ENCODE measurements at regions not wholly inside any gene's neighbourhood (a gene's known extent, or its start where the extent isn't known, plus 50 kb on each side); places are given as distances from the start of the nearest gene placed in this dataset.

GRCh38 chr4:82172186-82172585 is 201.6 kb downstream of the HNRNPD start:
- TF ChIP-seq ZNF384 (IDR thresholded peaks at IDR 0.05) (no peak), FOXK2 (IDR thresholded peaks at IDR 0.05) (no peak), ELF4 (IDR thresholded peaks at IDR 0.05) (no peak), FOXA1 (IDR thresholded peaks at IDR 0.05) (no peak), SUZ12 (IDR thresholded peaks at IDR 0.05) (no peak), L3MBTL2 (conservative IDR thresholded peaks at IDR 0.05) (no peak), HDGF (IDR thresholded peaks at IDR 0.05; ENCODE audit: borderline replicate concordance) (no peak), CTBP1 (IDR thresholded peaks at IDR 0.05; ENCODE audit: borderline replicate concordance) (no peak), TARDBP (IDR thresholded peaks at IDR 0.05) (no peak), PKNOX1 (IDR thresholded peaks at IDR 0.05) (no peak), BHLHE40 (IDR thresholded peaks at IDR 0.05; ENCODE audit: borderline replicate concordance) (no peak), FOXM1 (IDR thresholded peaks at IDR 0.05; ENCODE audit: borderline replicate concordance) (no peak), SP1 (IDR thresholded peaks at IDR 0.05) (no peak), NFRKB (IDR thresholded peaks at IDR 0.05) (no peak), ARNT (IDR thresholded peaks at IDR 0.05) (no peak), LEF1 (IDR thresholded peaks at IDR 0.05; ENCODE audit: borderline replicate concordance) (no peak)
- ChIA-PET POLR2A (no interaction called here), CTCF (no interaction called here)
- no peak for DNase-seq (ENCODE audit: extremely low spot score)

- TF ChIP-seq L3MBTL2 (conservative IDR thresholded peaks at IDR 0.05): no peak
- TF ChIP-seq HDGF (IDR thresholded peaks at IDR 0.05; ENCODE audit: borderline replicate concordance): no peak
- no peak for TF ChIP-seq TARDBP (IDR thresholded peaks at IDR 0.05)
- POLR2A ChIA-PET: no interaction called here
- CTCF ChIA-PET: no interaction called here
Measured at GRCh38 chr4:82171531-82172155, 202.1 kb downstream of the HNRNPD start.

GRCh38 chr4:82149750-82150149 is 224.0 kb downstream of the HNRNPD start:
- POLR2A ChIA-PET: no interaction called here
- CTCF ChIA-PET: no interaction called here
- TF ChIP-seq ARNT (IDR thresholded peaks at IDR 0.05): no peak
- no peak for TF ChIP-seq CTBP1 (IDR thresholded peaks at IDR 0.05; ENCODE audit: borderline replicate concordance)
- TF ChIP-seq ZNF384 (IDR thresholded peaks at IDR 0.05): no peak
- no peak for TF ChIP-seq SP1 (IDR thresholded peaks at IDR 0.05)
- no peak for TF ChIP-seq LEF1 (IDR thresholded peaks at IDR 0.05; ENCODE audit: borderline replicate concordance)
- TF ChIP-seq BHLHE40 (IDR thresholded peaks at IDR 0.05; ENCODE audit: borderline replicate concordance): no peak
- no peak for DNase-seq (ENCODE audit: extremely low spot score)

More at GRCh38 chr4:82171531-82172155, 202.1 kb downstream of the HNRNPD start:
- DNase-seq (ENCODE audit: extremely low spot score): no peak

GRCh38 chr4:82145850-82146249 is 227.9 kb downstream of the HNRNPD start:
- POLR2A ChIA-PET: no interaction called here
- DNase-seq (ENCODE audit: extremely low spot score): no peak
- no peak for TF ChIP-seq LEF1 (IDR thresholded peaks at IDR 0.05; ENCODE audit: borderline replicate concordance)
- no peak for TF ChIP-seq L3MBTL2 (conservative IDR thresholded peaks at IDR 0.05)
- no peak for TF ChIP-seq SP1 (IDR thresholded peaks at IDR 0.05)
- CTCF ChIA-PET: no interaction called here

- DNase-seq (ENCODE audit: extremely low spot score): no peak
- ChIA-PET CTCF (no interaction called here), POLR2A (no interaction called here)
- no peak for TF ChIP-seq FOXM1 (IDR thresholded peaks at IDR 0.05; ENCODE audit: borderline replicate concordance)
- no peak for TF ChIP-seq ZNF384 (IDR thresholded peaks at IDR 0.05)
- no peak for TF ChIP-seq FOXA1 (IDR thresholded peaks at IDR 0.05)
- no peak for TF ChIP-seq SP1 (IDR thresholded peaks at IDR 0.05)
- no peak for TF ChIP-seq ARNT (IDR thresholded peaks at IDR 0.05)
- TF ChIP-seq ELF4 (IDR thresholded peaks at IDR 0.05): no peak
- TF ChIP-seq PKNOX1 (IDR thresholded peaks at IDR 0.05): no peak
- TF ChIP-seq LEF1 (IDR thresholded peaks at IDR 0.05; ENCODE audit: borderline replicate concordance): no peak
- TF ChIP-seq SUZ12 (IDR thresholded peaks at IDR 0.05): no peak
- no peak for TF ChIP-seq NFRKB (IDR thresholded peaks at IDR 0.05)
- no peak for TF ChIP-seq TARDBP (IDR thresholded peaks at IDR 0.05)
- no peak for TF ChIP-seq BHLHE40 (IDR thresholded peaks at IDR 0.05; ENCODE audit: borderline replicate concordance)
- no peak for TF ChIP-seq FOXK2 (IDR thresholded peaks at IDR 0.05)
- no peak for TF ChIP-seq L3MBTL2 (conservative IDR thresholded peaks at IDR 0.05)
- TF ChIP-seq CTBP1 (IDR thresholded peaks at IDR 0.05; ENCODE audit: borderline replicate concordance): no peak
- no peak for TF ChIP-seq HDGF (IDR thresholded peaks at IDR 0.05; ENCODE audit: borderline replicate concordance)
Measured at GRCh38 chr4:82140422-82140821, 233.4 kb downstream of the HNRNPD start.

GRCh38 chr4:82139287-82139686 is 234.5 kb downstream of the HNRNPD start:
- ChIA-PET CTCF (no interaction called here), POLR2A (no interaction called here)
- no peak for TF ChIP-seq CTBP1 (IDR thresholded peaks at IDR 0.05; ENCODE audit: borderline replicate concordance)
- TF ChIP-seq HDGF (IDR thresholded peaks at IDR 0.05; ENCODE audit: borderline replicate concordance): no peak
- no peak for TF ChIP-seq FOXK2 (IDR thresholded peaks at IDR 0.05)
- no peak for TF ChIP-seq ELF4 (IDR thresholded peaks at IDR 0.05)
- DNase-seq (ENCODE audit: extremely low spot score): no peak

- ChIA-PET POLR2A (no interaction called here), CTCF (no interaction called here)
- TF ChIP-seq PKNOX1 (IDR thresholded peaks at IDR 0.05) (no peak), SP1 (IDR thresholded peaks at IDR 0.05) (no peak), SUZ12 (IDR thresholded peaks at IDR 0.05) (no peak), NFRKB (IDR thresholded peaks at IDR 0.05) (no peak), ZNF384 (IDR thresholded peaks at IDR 0.05) (no peak), CTBP1 (IDR thresholded peaks at IDR 0.05; ENCODE audit: borderline replicate concordance) (no peak), BHLHE40 (IDR thresholded peaks at IDR 0.05; ENCODE audit: borderline replicate concordance) (no peak)
- no peak for DNase-seq (ENCODE audit: extremely low spot score)
Measured at GRCh38 chr4:82138374-82138773, 235.4 kb downstream of the HNRNPD start.

Measured in HEK293T (cell line).